ENCODE measurements at regions not wholly inside any gene's neighbourhood (a gene's known extent, or its start where the extent isn't known, plus 50 kb on each side); places are given as distances from the start of the nearest gene placed in this dataset.

- Histone ChIP-seq H3K36me3 (ENCODE audit: insufficient read depth in 1 of 2, low read depth in 1 of 2) (no peaks in the 10 kb centered on the region), H3K27ac (no peak overlapping the region), H3K9me3 (no peaks in the 10 kb centered on the region), H3K4me1 (no peaks in the 10 kb centered on the region), H3K4me3 (no peak overlapping the region), H3K27me3 (ENCODE audit: insufficient read depth in 3 of 3, low read length in 2 of 3) (no peaks in the 10 kb centered on the region)
- DNase-seq = no peak
- TF ChIP-seq CTCF (IDR thresholded peaks at IDR 0.05) = no peak
- ATAC-seq = no peak
- WGBS, 3 donors = 42 to 57% (median 43%) methylated on average over 3 of the region's 3 CpGs
- intact Hi-C loops (cut with DNase I) = no loop called here
Measured at GRCh38 chr7:97480772-97481390, 251.0 kb upstream of the TAC1 start.

- 71 to 74% (median 73%) methylated on average over 2 of the region's 2 CpGs for WGBS, 3 donors
- no peak for ATAC-seq
- H3K36me3 ChIP-seq (ENCODE audit: insufficient read depth in 1 of 2, low read depth in 1 of 2) = no peaks in the 10 kb centered on the region
- H3K4me1 ChIP-seq = no peaks in the 10 kb centered on the region
- H3K4me3 ChIP-seq = no peak overlapping the region
- intact Hi-C loops (cut with DNase I) = no loop called here
- H3K27ac ChIP-seq = no peak overlapping the region
- H3K27me3 ChIP-seq (ENCODE audit: insufficient read depth in 3 of 3, low read length in 2 of 3) = no peaks in the 10 kb centered on the region
- no peak for TF ChIP-seq CTCF (IDR thresholded peaks at IDR 0.05)
- no peak for DNase-seq
- H3K9me3 ChIP-seq = no peaks in the 10 kb centered on the region
Measured at GRCh38 chr7:97495487-97495886, 236.4 kb upstream of the TAC1 start.

GRCh38 chr7:97499204-97499603 lies 232.7 kb upstream of the TAC1 start:
- 73 to 78% (median 78%) methylated on average over 1 of the region's 1 CpG for WGBS, 3 donors
- intact Hi-C loops (cut with DNase I) = no loop called here
- Histone ChIP-seq H3K4me3 (no peak overlapping the region), H3K27ac (no peak overlapping the region), H3K9me3 (no peaks in the 10 kb centered on the region), H3K36me3 (ENCODE audit: insufficient read depth in 1 of 2, low read depth in 1 of 2) (no peaks in the 10 kb centered on the region), H3K4me1 (no peaks in the 10 kb centered on the region), H3K27me3 (ENCODE audit: insufficient read depth in 3 of 3, low read length in 2 of 3) (no peaks in the 10 kb centered on the region)
- no peak for DNase-seq
- peak; percentile 24 for TF ChIP-seq CTCF (IDR thresholded peaks at IDR 0.05)
- no peak for ATAC-seq

- intact Hi-C loops (cut with DNase I) = no loop called here
- no peaks in the 10 kb centered on the region for H3K36me3 ChIP-seq (ENCODE audit: insufficient read depth in 1 of 2, low read depth in 1 of 2)
- H3K4me3 ChIP-seq = no peak overlapping the region
- H3K27ac ChIP-seq = no peak overlapping the region
- no peaks in the 10 kb centered on the region for H3K9me3 ChIP-seq
- no peaks in the 10 kb centered on the region for H3K27me3 ChIP-seq (ENCODE audit: insufficient read depth in 3 of 3, low read length in 2 of 3)
- H3K4me1 ChIP-seq = no peaks in the 10 kb centered on the region
- ATAC-seq (no peak), DNase-seq (no peak)
- TF ChIP-seq CTCF (IDR thresholded peaks at IDR 0.05) = no peak
- WGBS, 3 donors = 84 to 90% (median 90%) methylated on average over 10 of the region's 10 CpGs
Measured at GRCh38 chr7:97503367-97504094, 228.4 kb upstream of the TAC1 start.

All from psoas muscle (tissue), 7 donors.